ENCODE measurements at regions not wholly inside any gene's neighbourhood (a gene's known extent, or its start where the extent isn't known, plus 50 kb on each side); places are given as distances from the start of the nearest gene placed in this dataset.

DNA sequence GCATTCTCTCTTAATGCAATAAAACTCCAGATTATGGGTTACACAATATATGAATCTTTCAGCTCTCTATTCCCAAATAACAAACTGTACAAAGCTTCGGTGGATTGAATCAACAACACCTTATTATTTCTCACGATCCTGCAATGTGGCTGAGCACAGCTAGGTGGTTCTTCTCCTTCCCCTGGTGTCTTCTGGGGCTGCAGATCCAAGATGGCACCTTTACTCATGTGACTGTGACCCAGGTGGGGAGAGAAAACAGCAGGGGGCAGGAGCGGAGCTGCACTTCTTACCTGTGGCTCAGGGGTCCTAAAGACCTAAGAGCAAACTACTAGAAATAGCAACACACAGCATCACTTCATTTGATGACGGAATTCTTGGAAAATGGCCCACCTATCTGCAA, 233.1 kb downstream of the IRX1 start:
- TF ChIP-seq, protein P1, sequence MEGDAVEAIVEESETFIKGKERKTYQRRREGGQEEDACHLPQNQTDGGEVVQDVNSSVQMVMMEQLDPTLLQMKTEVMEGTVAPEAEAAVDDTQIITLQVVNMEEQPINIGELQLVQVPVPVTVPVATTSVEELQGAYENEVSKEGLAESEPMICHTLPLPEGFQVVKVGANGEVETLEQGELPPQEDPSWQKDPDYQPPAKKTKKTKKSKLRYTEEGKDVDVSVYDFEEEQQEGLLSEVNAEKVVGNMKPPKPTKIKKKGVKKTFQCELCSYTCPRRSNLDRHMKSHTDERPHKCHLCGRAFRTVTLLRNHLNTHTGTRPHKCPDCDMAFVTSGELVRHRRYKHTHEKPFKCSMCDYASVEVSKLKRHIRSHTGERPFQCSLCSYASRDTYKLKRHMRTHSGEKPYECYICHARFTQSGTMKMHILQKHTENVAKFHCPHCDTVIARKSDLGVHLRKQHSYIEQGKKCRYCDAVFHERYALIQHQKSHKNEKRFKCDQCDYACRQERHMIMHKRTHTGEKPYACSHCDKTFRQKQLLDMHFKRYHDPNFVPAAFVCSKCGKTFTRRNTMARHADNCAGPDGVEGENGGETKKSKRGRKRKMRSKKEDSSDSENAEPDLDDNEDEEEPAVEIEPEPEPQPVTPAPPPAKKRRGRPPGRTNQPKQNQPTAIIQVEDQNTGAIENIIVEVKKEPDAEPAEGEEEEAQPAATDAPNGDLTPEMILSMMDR (IDR thresholded peaks at IDR 0.05; ENCODE audit: low read depth, low read length), result no peak
- DNase-seq (ENCODE audit: low read depth, low spot score), result no peak
- in situ Hi-C loops (cut with HindIII; ENCODE audit: low sequenced_read_pairs), result no loop called here
- H3K4me3 ChIP-seq (ENCODE audit: low read depth, low read length), result no peak overlapping the region

DNA sequence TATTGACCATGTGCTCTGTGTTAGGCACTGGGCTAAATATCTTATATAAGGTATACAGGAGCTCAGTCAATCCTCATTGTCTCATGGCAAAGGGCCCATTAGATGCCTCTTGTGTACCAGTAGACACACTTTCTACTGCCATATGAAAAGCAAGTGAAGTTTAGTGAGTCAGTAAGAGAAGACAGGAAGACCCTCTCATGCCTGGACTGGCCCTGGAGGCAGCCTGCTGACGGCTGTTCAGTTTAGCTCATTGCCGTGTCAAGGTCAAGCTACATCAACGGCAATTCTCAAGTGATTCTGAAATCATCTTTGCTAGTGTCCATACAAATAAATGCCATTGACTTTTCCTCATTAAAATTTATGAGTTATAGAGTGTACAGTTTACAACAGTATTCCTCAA, 237.9 kb downstream of the IRX1 start:
- TF ChIP-seq, protein P1 (IDR thresholded peaks at IDR 0.05; ENCODE audit: low read depth, low read length), result no peak
- DNase-seq (ENCODE audit: low read depth, low spot score), result no peak
- no peak overlapping the region for H3K4me3 ChIP-seq (ENCODE audit: low read depth, low read length)
- in situ Hi-C loops (cut with HindIII; ENCODE audit: low sequenced_read_pairs), result no loop called here

DNA sequence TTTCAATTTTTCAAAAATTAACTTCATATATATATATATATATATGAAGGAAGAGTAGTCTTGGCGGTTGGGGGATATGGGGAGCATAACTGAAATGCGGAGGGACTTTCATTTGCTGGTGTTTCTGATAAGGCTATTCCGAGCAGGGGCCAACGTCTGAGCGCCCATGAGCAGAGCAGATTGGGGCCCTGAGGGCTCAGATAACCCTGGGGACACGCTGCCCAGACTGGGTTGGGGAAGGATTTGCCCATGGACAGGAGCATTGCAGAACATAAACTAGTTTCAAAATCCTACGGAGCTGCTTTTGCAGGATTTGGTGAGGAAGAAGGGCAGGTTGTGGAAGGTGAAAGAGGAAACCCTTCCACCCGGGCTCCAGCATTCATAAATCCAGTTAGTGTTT, 240.2 kb downstream of the IRX1 start:
- TF ChIP-seq, protein P1 (IDR thresholded peaks at IDR 0.05; ENCODE audit: low read depth, low read length), result no peak
- DNase-seq (ENCODE audit: low read depth, low spot score), result no peak
- in situ Hi-C loops (cut with HindIII; ENCODE audit: low sequenced_read_pairs), result no loop called here
- no peak overlapping the region for H3K4me3 ChIP-seq (ENCODE audit: low read depth, low read length)

DNA sequence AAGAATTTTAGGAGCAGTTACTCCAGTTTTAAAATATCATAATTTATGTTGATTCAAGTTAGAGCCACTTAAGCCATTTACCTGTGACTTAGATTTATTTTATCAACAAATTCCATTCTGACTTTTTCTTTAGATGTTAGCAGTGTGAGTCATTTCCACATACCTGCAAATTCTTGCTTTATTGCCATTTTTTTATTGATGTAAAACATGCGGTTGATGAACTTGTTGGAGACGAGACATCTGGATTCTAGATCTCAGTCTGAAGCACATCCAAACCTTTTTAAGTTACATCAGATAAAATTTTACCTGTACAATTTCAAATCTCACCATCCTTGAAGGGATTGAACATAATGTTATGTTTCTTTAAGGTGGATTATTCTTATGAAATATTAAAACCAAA, 240.9 kb downstream of the IRX1 start:
- in situ Hi-C loops (cut with HindIII; ENCODE audit: low sequenced_read_pairs), result no loop called here
- TF ChIP-seq, protein P1 (IDR thresholded peaks at IDR 0.05; ENCODE audit: low read depth, low read length), result no peak
- no peak overlapping the region for H3K4me3 ChIP-seq (ENCODE audit: low read depth, low read length)
- no peak for DNase-seq (ENCODE audit: low read depth, low spot score)

GRCh38 chr5:3837506-3837905, 241.9 kb downstream of the IRX1 start:
- in situ Hi-C loops (cut with HindIII; ENCODE audit: low sequenced_read_pairs), result no loop called here
- TF ChIP-seq, protein P1 (IDR thresholded peaks at IDR 0.05; ENCODE audit: low read depth, low read length), result no peak
- no peak for DNase-seq (ENCODE audit: low read depth, low spot score)
- no peak overlapping the region for H3K4me3 ChIP-seq (ENCODE audit: low read depth, low read length)

GRCh38 chr5:3839151-3839550, 243.5 kb downstream of the IRX1 start:
- in situ Hi-C loops (cut with HindIII; ENCODE audit: low sequenced_read_pairs), result no loop called here
- TF ChIP-seq, protein P1 (IDR thresholded peaks at IDR 0.05; ENCODE audit: low read depth, low read length), result no peak
- DNase-seq (ENCODE audit: low read depth, low spot score), result no peak
- H3K4me3 ChIP-seq (ENCODE audit: low read depth, low read length), result no peak overlapping the region

DNA sequence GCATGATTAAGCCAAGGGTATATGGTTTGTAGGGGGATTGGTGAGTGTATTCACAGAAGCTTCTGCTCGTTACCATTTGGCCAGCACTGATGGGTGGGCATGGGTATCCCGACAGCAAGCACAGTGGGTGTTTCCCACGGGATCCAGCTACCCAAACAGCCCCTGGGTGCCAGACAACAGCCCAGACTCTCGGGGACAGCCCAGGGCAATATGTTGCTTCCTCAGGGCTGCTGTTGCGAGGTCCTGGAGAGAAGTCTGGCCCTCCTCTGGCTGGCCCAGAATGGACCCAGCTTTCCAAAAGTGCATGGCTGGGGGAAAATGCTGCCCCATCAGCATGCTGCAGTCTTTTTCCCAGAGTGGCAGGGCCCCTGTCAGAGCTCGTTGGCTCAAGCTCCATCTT, 247.0 kb downstream of the IRX1 start:
- in situ Hi-C loops (cut with HindIII; ENCODE audit: low sequenced_read_pairs), result no loop called here
- TF ChIP-seq, protein P1 (IDR thresholded peaks at IDR 0.05; ENCODE audit: low read depth, low read length), result no peak
- no peak for DNase-seq (ENCODE audit: low read depth, low spot score)
- H3K4me3 ChIP-seq (ENCODE audit: low read depth, low read length), result no peak overlapping the region

Measured in astrocyte of the spinal cord (primary cell).